Kidney (tissue), 13 donors: ENCODE measurements at regions not wholly inside any gene's neighbourhood (a gene's known extent, or its start where the extent isn't known, plus 50 kb on each side); places are given as distances from the start of the nearest gene placed in this dataset.

Experiments
- DNase-seq, 5 donors: peaks; one replicate each; pipeline ENCODE4 v3.0.0-alpha.2; 2013 to 2020
- FAIRE-seq: peaks from 2 replicates; lab custom pipeline; 2012; peaks lifted over from hg19 to GRCh38; lab: Jason Lieb, UNC
- H3K27ac ChIP-seq, 2 donors: one replicate each; pipeline ENCODE4 v1.7.0; 2013; ENCODE audit warnings: low read depth in 2 of 2, low read length in 2 of 2, inconsistent platforms in 1 of 2
- H3K27me3 ChIP-seq: one replicate; pipeline ENCODE4 v1.7.1; 2013; ENCODE audit warnings: low read length, inconsistent platforms; ENCODE audit not compliant: control insufficient read depth, insufficient read depth
- H3K36me3 ChIP-seq, 3 donors: one replicate each; pipeline versions ENCODE4 v1.7.0 to v1.7.1; 2013; ENCODE audit warnings: low read length in 3 of 3, control low read depth in 1 of 3, inconsistent platforms in 1 of 3; ENCODE audit not compliant: insufficient read depth in 3 of 3, control insufficient read depth in 2 of 3
- H3K4me1 ChIP-seq, 3 donors: one replicate each; pipeline versions ENCODE4 v1.7.0 to v1.7.1; 2013; ENCODE audit warnings: low read length in 3 of 3, inconsistent platforms in 1 of 3, low read depth in 1 of 3; ENCODE audit not compliant: control insufficient read depth in 2 of 3, insufficient read depth in 2 of 3
- H3K4me3 ChIP-seq, 3 donors: one replicate each; pipeline versions ENCODE4 v1.7.0 to v1.8.1; 2013; ENCODE audit warnings: low read length in 3 of 3, control low read depth in 1 of 3, inconsistent platforms in 1 of 3
- H3K9ac ChIP-seq, 3 donors: one replicate each; pipeline versions ENCODE4 v1.7.0 to v1.7.1; 2013; ENCODE audit warnings: low read length in 3 of 3, control low read depth in 1 of 3, inconsistent platforms in 1 of 3
- H3K9me3 ChIP-seq, 3 donors: one replicate each; pipeline versions ENCODE4 v1.7.0 to v1.7.1; 2013; ENCODE audit warnings: low read length in 3 of 3, control low read depth in 1 of 3, inconsistent platforms in 1 of 3; ENCODE audit not compliant: control insufficient read depth in 2 of 3, insufficient read depth in 1 of 3
- CTCF ChIP-seq: IDR thresholded peaks from 3 replicates; pipeline ENCODE4 v1.5.1; 2012; ENCODE audit warnings: mild to moderate bottlenecking, moderate library complexity, borderline replicate concordance; ENCODE audit not compliant: insufficient read depth; ENCODE audit errors: extremely low read depth
- intact Hi-C: fragments of 100-400 bp; cut with DNase I; formaldehyde crosslinking; loops from one replicate; pipeline ENCODE4 v1.11.1; 2022
- donor health status: control.
- donor health status: control.
- donor health status: control.
- donor health status: control.
- donor health status: control.
- donor health status: DM: yes; HTN: yes; CAD: no.
- donor health status: Normal renal cell carcinoma (clear cell type).

- Histone ChIP-seq H3K27ac (no peak overlapping the region), H3K4me1 (no peaks in the 10 kb centered on the region), H3K4me3 (no peak overlapping the region), H3K9ac (no peak overlapping the region), H3K9me3 (no peaks in the 10 kb centered on the region), H3K36me3 (no peaks in the 10 kb centered on the region), H3K27me3 (no peaks in the 10 kb centered on the region)
- FAIRE-seq, result no peak
- intact Hi-C loops, result no loop called here
- DNase-seq, result no peak
- no peak for TF ChIP-seq CTCF
These were observed 65.2 kb downstream of the CGGBP1 start for GRCh38 chr3:87993566-87993965.

- DNase-seq (no peak), FAIRE-seq (no peak)
- Histone ChIP-seq H3K4me1 (no peaks in the 10 kb centered on the region), H3K36me3 (no peaks in the 10 kb centered on the region), H3K9me3 (no peaks in the 10 kb centered on the region), H3K9ac (no peak overlapping the region), H3K27ac (no peak overlapping the region), H3K4me3 (no peak overlapping the region), H3K27me3 (no peaks in the 10 kb centered on the region)
- intact Hi-C loops, result no loop called here
- TF ChIP-seq CTCF, result no peak
These were observed 70.9 kb downstream of the CGGBP1 start for GRCh38 chr3:87987952-87988351.

GRCh38 chr3:87982421-87982820 is 76.4 kb downstream of the CGGBP1 start:
- Histone ChIP-seq H3K36me3 (no peaks in the 10 kb centered on the region), H3K4me1 (no peaks in the 10 kb centered on the region), H3K27ac (no peak overlapping the region), H3K27me3 (no peaks in the 10 kb centered on the region), H3K9me3 (peaks cover 0 to 13% (median 0%) of the 10 kb centered on the region in 3 donors), H3K4me3 (no peak overlapping the region), H3K9ac (no peak overlapping the region)
- no peak for TF ChIP-seq CTCF
- intact Hi-C loops, result no loop called here
- no peak for DNase-seq
- no peak for FAIRE-seq

GRCh38 chr3:87979527-87979926 is 79.3 kb downstream of the CGGBP1 start:
- Histone ChIP-seq H3K9ac (no peak overlapping the region), H3K4me3 (no peak overlapping the region)
- intact Hi-C loops, result no loop called here

More at GRCh38 chr3:87979527-87979926, 79.3 kb downstream of the CGGBP1 start:
- no peaks in the 10 kb centered on the region for H3K36me3 ChIP-seq
- H3K27me3 ChIP-seq, result no peaks in the 10 kb centered on the region
- DNase-seq (no peak), FAIRE-seq (no peak)
- no peaks in the 10 kb centered on the region for H3K4me1 ChIP-seq
- H3K9me3 ChIP-seq, result peaks cover 0 to 13% (median 0%) of the 10 kb centered on the region in 3 donors
- TF ChIP-seq CTCF, result no peak
- no peak overlapping the region for H3K27ac ChIP-seq
